Esophagus muscularis mucosa (tissue), 4 donors: ENCODE measurements at regions not wholly inside any gene's neighbourhood (a gene's known extent, or its start where the extent isn't known, plus 50 kb on each side); places are given as distances from the start of the nearest gene placed in this dataset.

ENCODE experiments used
- EP300 ChIP-seq: sonication (generic); formaldehyde crosslinking; IDR thresholded peaks from one replicate; pipeline ENCODE4 v1.6.1; 2017; ENCODE audit warnings: antibody characterized with exemption
- POLR2A ChIP-seq: fragments of 450-650 bp; IDR thresholded peaks from one replicate; pipeline ENCODE4 v1.6.1; 2017; ENCODE audit warnings: antibody characterized with exemption, moderate library complexity, mild to moderate bottlenecking, low read depth
- POLR2AphosphoS5 ChIP-seq, 2 donors: sonication (generic); formaldehyde crosslinking; IDR thresholded peaks; one replicate each; pipeline ENCODE4 v1.6.1; 2017; ENCODE audit warnings: antibody characterized with exemption in 2 of 2
- TF ChIP-seq, protein P1 (sequence below), 3 experiments: fragments of 200-600 bp in 2 of 3; fragments of 450-650 bp in 1 of 3; sonication (generic) in 2 of 3; IDR thresholded peaks; one replicate each; pipeline ENCODE4 v1.5.1; 2017 to 2019; ENCODE audit warnings: antibody characterized with exemption in 3 of 3, mild to moderate bottlenecking in 2 of 3, moderate library complexity in 1 of 3

DNA sequence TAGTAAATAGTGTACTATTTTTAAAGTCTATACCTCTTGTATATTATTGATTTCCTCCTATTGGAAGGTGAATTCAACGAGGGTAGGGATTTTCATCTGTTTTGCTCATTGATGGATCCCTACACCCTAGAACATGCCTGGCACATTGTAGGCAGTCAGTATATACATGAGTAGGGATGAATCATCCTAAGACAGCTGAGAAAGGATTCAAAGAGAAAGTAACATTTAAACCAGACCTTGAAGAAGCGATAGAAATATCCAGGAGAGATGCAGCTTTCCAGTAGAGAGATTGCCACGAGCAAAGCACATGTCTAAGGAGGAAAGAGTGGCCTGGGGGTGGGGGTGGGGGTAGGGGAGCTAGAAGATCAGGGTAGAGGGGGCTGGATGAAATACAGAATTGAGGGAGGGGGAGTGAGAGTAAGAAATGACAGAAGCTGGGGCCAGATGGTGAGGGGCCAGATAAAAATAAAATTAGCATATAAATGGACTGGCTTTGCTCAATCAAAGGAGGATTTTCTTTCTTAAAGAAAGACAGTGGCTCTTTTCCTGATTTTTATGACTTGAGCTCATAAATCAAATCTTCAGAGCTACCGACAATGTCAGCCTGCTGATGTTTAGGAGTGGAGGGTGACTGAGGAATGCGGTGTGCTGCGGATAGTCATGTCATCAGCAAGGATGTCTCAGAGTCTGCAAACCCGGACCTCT, 168.2 kb downstream of the SAMD5 start:
- TF ChIP-seq POLR2A (no peak), EP300 (no peak), POLR2AphosphoS5 (IDR thresholded peaks at IDR 0.05) (no peak)
- TF ChIP-seq, protein P1, sequence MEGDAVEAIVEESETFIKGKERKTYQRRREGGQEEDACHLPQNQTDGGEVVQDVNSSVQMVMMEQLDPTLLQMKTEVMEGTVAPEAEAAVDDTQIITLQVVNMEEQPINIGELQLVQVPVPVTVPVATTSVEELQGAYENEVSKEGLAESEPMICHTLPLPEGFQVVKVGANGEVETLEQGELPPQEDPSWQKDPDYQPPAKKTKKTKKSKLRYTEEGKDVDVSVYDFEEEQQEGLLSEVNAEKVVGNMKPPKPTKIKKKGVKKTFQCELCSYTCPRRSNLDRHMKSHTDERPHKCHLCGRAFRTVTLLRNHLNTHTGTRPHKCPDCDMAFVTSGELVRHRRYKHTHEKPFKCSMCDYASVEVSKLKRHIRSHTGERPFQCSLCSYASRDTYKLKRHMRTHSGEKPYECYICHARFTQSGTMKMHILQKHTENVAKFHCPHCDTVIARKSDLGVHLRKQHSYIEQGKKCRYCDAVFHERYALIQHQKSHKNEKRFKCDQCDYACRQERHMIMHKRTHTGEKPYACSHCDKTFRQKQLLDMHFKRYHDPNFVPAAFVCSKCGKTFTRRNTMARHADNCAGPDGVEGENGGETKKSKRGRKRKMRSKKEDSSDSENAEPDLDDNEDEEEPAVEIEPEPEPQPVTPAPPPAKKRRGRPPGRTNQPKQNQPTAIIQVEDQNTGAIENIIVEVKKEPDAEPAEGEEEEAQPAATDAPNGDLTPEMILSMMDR (IDR thresholded peaks at IDR 0.05): no peak
